Activated CD4-positive, alpha-beta memory T cell treated with anti-CD3 and anti-CD28 coated beads, Interleukin-2, amount 10 ng/mL, durations not matched to agents 7 days and 5 days (primary cell): ENCODE measurements at regions not wholly inside any gene's neighbourhood (a gene's known extent, or its start where the extent isn't known, plus 50 kb on each side); places are given as distances from the start of the nearest gene placed in this dataset.
"Not testable (repeated sequence)": the region's sequence is repeated elsewhere in the genome, so short reads cannot be mapped to it uniquely, and the experiment has no call there.

Experiments used
- CTCF ChIA-PET: fragments of 350-600 bp; sonication (Branson Sonifier 250); formaldehyde crosslinking; loops from one replicate; lab custom pipeline; 2021; ENCODE audit warnings: antibody characterized with exemption, inconsistent platforms; lab: Charles Lee
- POLR2A ChIA-PET: fragments of 350-600 bp; sonication (Branson Sonifier 250); formaldehyde crosslinking; loops from one replicate; lab custom pipeline; 2021; ENCODE audit warnings: antibody characterized with exemption; lab: Charles Lee
- DNase-seq: peaks from one replicate; pipeline ENCODE4 v3.0.0-alpha.2; 2020
- H3K27ac Mint-ChIP-seq: one replicate; pipeline ENCODE4 v1.8.0; 2021; ENCODE audit warnings: mild to moderate bottlenecking, mixed read lengths
- H3K27me3 Mint-ChIP-seq: one replicate; pipeline ENCODE4 v1.8.0; 2021; ENCODE audit warnings: mixed read lengths
- H3K36me3 Mint-ChIP-seq: one replicate; pipeline ENCODE4 v1.8.0; 2021; ENCODE audit warnings: low read depth, mixed read lengths
- H3K4me1 Mint-ChIP-seq: one replicate; pipeline ENCODE4 v1.8.0; 2021; ENCODE audit warnings: mixed read lengths
- H3K4me3 Mint-ChIP-seq: one replicate; pipeline ENCODE4 v1.8.0; 2021; ENCODE audit warnings: mild to moderate bottlenecking, mixed read lengths
- H3K9me3 Mint-ChIP-seq: one replicate; pipeline ENCODE4 v1.8.0; 2021; ENCODE audit warnings: mixed read lengths

DNA sequence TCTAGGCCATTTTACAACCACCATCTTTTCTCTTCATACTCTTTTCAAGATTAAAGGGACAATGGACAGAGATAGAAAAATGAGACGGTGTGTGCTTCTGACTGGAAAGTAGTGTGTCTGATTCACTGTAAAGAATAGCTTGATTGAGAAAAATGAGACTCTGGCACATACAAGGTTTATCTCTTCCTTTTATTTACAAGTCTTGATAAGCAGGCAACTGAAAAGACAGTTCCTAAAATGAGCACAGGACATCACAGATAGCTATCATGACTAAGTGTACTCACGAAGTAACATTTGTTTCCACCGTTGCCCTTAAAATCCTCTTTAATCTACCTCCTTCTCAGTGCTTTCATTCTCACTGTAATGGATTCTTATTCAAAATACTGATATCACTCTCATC lies 383.0 kb downstream of the TBC1D32 start:
- no peaks in the 10 kb centered on the region for H3K36me3 Mint-ChIP-seq
- no peak overlapping the region for H3K27ac Mint-ChIP-seq
- H3K9me3 Mint-ChIP-seq: no peaks in the 10 kb centered on the region
- H3K27me3 Mint-ChIP-seq: no peaks in the 10 kb centered on the region
- POLR2A ChIA-PET: no interaction called here
- H3K4me3 Mint-ChIP-seq: no peak overlapping the region
- no peak for DNase-seq
- H3K4me1 Mint-ChIP-seq: no peaks in the 10 kb centered on the region
- CTCF ChIA-PET: no interaction called here

DNA sequence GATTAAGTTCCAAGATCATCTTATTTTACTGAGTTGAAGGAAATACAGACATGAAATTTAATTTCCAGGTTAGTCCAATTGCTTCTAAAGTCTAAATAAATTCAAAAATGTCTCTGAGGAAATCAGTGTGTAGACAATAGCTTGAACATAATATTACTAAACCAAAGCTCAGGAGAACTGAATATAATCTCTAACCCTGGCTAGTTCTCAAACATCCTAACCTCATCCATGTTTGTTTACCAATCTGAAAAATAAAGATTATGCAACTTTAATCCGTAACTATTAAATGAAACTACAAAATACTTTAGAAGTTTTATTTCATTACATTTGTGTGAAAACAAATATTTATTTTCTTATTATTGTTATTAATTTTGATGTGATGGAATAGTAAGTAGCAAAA lies 387.2 kb downstream of the TBC1D32 start:
- CTCF ChIA-PET: no interaction called here
- no peaks in the 10 kb centered on the region for H3K27me3 Mint-ChIP-seq
- DNase-seq: no peak
- no peaks in the 10 kb centered on the region for H3K4me1 Mint-ChIP-seq
- H3K27ac Mint-ChIP-seq: no peak overlapping the region
- H3K9me3 Mint-ChIP-seq: no peaks in the 10 kb centered on the region
- no peak overlapping the region for H3K4me3 Mint-ChIP-seq
- H3K36me3 Mint-ChIP-seq: no peaks in the 10 kb centered on the region
- POLR2A ChIA-PET: no interaction called here

GRCh38 chr6:120945905-120946594 lies 388.2 kb downstream of the TBC1D32 start:
- Mint-ChIP-seq H3K9me3 (no peaks in the 10 kb centered on the region), H3K27me3 (no peaks in the 10 kb centered on the region), H3K36me3 (no peaks in the 10 kb centered on the region), H3K27ac (no peak overlapping the region), H3K4me3 (no peak overlapping the region), H3K4me1 (no peaks in the 10 kb centered on the region)
- DNase-seq: no peak
- CTCF ChIA-PET: no interaction called here
- POLR2A ChIA-PET: no interaction called here

- DNase-seq: no peak
- Mint-ChIP-seq H3K9me3 (no peaks in the 10 kb centered on the region), H3K27me3 (no peaks in the 10 kb centered on the region), H3K27ac (no peak overlapping the region), H3K36me3 (no peaks in the 10 kb centered on the region), H3K4me3 (no peak overlapping the region), H3K4me1 (no peaks in the 10 kb centered on the region)
- POLR2A ChIA-PET: no interaction called here
- CTCF ChIA-PET: no interaction called here
Measured at GRCh38 chr6:120938876-120939472, 395.3 kb downstream of the TBC1D32 start.

GRCh38 chr6:120938164-120938875 lies 396.0 kb downstream of the TBC1D32 start:
- DNase-seq: no peak
- Mint-ChIP-seq H3K27ac (no peak overlapping the region), H3K4me1 (no peaks in the 10 kb centered on the region), H3K27me3 (no peaks in the 10 kb centered on the region), H3K4me3 (no peak overlapping the region), H3K9me3 (no peaks in the 10 kb centered on the region), H3K36me3 (no peaks in the 10 kb centered on the region)
- CTCF ChIA-PET: no interaction called here
- POLR2A ChIA-PET: no interaction called here

DNA sequence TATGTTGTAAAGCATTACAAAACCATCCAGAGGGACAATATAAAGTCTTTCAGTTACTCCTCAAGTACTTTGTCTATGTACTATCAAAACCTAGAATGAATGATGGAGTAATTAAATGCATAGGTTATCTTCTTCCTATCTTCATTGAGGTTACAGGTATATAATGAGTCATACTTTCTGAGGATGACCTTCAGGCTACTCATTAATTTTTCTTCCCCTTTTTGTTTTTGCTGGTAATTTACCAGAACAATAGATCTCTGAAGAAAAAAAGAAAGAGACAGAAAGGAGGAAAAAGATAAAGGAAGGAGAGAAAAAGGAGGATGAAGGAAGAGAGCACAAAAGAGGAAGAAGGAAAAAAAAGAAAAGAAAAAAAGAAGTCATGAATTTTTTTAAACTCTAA lies 398.4 kb downstream of the TBC1D32 start:
- Mint-ChIP-seq H3K27ac (no peak overlapping the region), H3K9me3 (no peaks in the 10 kb centered on the region), H3K27me3 (no peaks in the 10 kb centered on the region), H3K4me1 (no peaks in the 10 kb centered on the region), H3K4me3 (no peak overlapping the region), H3K36me3 (no peaks in the 10 kb centered on the region)
- DNase-seq: no peak
- ChIA-PET POLR2A (no interaction called here), CTCF (no interaction called here)

DNA sequence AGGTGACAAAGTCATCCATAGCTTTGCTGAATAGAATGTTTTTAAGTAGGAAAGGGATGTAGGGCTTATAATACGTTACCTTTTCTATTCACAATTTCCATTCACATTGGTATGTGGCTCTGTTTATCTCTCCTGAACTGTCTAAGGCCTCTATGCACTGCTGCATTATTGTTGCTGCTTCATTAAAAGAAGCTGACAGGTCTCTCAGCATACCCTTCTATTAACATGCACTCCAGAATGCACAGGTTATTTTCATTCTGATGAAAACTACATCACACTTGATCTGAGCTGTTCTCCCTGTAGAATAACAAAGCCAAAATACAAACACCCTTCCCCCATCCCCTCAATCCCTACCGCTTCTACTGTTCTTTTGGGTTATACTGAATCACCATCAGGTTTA lies 399.3 kb downstream of the TBC1D32 start:
- no peak for DNase-seq
- Mint-ChIP-seq H3K36me3 (no peaks in the 10 kb centered on the region), H3K9me3 (no peaks in the 10 kb centered on the region), H3K27ac (no peak overlapping the region), H3K4me3 (no peak overlapping the region), H3K27me3 (no peaks in the 10 kb centered on the region), H3K4me1 (no peaks in the 10 kb centered on the region)
- ChIA-PET POLR2A (no interaction called here), CTCF (no interaction called here)

DNA sequence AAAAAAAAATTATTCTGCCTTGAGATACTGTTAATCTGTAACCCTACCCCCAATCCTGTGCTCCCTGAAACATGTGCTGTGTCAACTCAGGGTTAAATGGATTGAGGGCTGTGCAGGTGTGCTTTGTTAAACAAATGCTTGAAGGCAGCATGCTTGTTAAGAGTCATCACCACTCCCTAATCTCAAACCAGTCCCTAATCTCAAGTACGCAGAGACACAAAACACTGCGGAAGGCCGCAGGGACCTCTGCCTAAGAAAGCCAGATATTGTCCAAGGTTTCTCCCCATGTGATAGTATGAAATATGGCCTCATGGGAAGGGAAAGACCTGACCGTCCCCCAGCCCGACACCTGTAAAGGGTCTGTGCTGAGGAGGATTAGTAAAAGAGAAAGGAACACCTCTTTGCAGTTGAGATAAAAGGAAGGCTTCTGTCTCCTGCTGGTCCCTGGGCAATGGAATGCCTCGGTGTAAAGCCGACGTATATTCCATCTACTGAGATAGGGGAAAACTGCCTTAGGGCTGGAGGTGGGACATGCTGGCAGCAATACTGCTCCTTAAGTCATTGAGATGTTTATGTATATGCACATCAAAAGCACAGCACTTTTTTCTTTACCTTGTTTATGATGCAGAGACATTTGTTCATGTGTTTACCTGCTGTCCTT lies 402.6 kb downstream of the TBC1D32 start:
- DNase-seq, H3K4me1 Mint-ChIP-seq, H3K27me3 Mint-ChIP-seq, H3K9me3 Mint-ChIP-seq, POLR2A ChIA-PET, CTCF ChIA-PET, H3K36me3 Mint-ChIP-seq, H3K4me3 Mint-ChIP-seq, H3K27ac Mint-ChIP-seq: not testable (repeated sequence)

- DNase-seq, H3K4me1 Mint-ChIP-seq, CTCF ChIA-PET, POLR2A ChIA-PET, H3K36me3 Mint-ChIP-seq, H3K9me3 Mint-ChIP-seq, H3K27me3 Mint-ChIP-seq, H3K4me3 Mint-ChIP-seq, H3K27ac Mint-ChIP-seq: not testable (repeated sequence)
Measured at GRCh38 chr6:120930500-120930899, 403.8 kb downstream of the TBC1D32 start.

GRCh38 chr6:120924214-120924613 lies 410.1 kb downstream of the TBC1D32 start:
- no peak overlapping the region for H3K27ac Mint-ChIP-seq
- H3K4me1 Mint-ChIP-seq: no peaks in the 10 kb centered on the region
- ChIA-PET POLR2A (no interaction called here), CTCF (no interaction called here)
- no peak overlapping the region for H3K4me3 Mint-ChIP-seq
- DNase-seq: no peak
- H3K36me3 Mint-ChIP-seq: no peaks in the 10 kb centered on the region
- no peaks in the 10 kb centered on the region for H3K27me3 Mint-ChIP-seq
- H3K9me3 Mint-ChIP-seq: peaks cover 8% of the 10 kb centered on the region

- ChIA-PET CTCF (no interaction called here), POLR2A (no interaction called here)
- Mint-ChIP-seq H3K36me3 (no peaks in the 10 kb centered on the region), H3K9me3 (no peaks in the 10 kb centered on the region), H3K27ac (no peak overlapping the region), H3K4me1 (peaks cover 2% of the 10 kb centered on the region), H3K4me3 (no peak overlapping the region), H3K27me3 (no peaks in the 10 kb centered on the region)
- DNase-seq: no peak
Measured at GRCh38 chr6:120918137-120918536, 416.1 kb downstream of the TBC1D32 start.

DNA sequence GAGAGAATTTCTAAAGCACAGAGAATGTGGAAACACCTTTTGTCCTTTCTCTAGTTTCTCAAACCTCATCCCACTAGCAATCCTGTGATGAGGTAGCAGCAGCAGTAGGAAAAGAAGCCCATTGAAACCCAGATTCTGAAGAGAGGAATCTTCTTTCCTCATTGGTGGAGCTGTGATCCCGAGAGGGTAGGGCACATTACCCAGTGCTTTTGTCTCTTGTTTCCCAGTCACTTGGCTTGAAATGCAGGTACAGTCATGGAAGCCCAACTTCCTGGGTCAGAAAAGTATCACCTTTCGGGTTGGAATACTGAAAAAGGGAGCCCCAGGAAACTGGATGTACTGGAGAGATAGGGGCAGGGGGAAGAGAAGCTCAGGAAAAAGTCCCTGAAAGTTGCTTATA lies 417.4 kb downstream of the TBC1D32 start:
- no peak overlapping the region for H3K4me3 Mint-ChIP-seq

DNA sequence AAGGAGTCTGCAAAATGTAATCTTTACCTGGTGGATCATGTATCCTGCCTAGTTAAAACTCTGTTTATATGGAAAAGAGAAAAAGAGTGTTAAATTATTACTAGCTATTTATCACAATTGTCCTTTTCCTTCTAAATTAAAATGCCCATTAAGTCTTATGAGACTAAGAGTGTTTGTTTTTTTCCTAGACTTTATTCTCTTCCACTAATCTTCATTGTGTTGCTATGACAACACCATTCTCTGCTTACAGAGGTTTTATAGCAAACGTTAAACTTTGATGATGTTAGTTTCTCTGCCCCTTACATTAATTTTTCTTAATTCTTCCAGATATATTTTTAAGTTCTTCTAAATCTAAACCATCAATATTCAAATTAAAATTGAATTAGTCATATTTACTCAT lies 420.8 kb downstream of the TBC1D32 start:
- no peaks in the 10 kb centered on the region for H3K36me3 Mint-ChIP-seq
- POLR2A ChIA-PET: no interaction called here
- H3K27me3 Mint-ChIP-seq: no peaks in the 10 kb centered on the region
- no peak for DNase-seq
- peaks cover 2% of the 10 kb centered on the region for H3K4me1 Mint-ChIP-seq
- no peak overlapping the region for H3K27ac Mint-ChIP-seq
- H3K9me3 Mint-ChIP-seq: no peaks in the 10 kb centered on the region
- CTCF ChIA-PET: no interaction called here
- H3K4me3 Mint-ChIP-seq: no peak overlapping the region

More for the DNA sequence above, 417.4 kb downstream of the TBC1D32 start:
- Mint-ChIP-seq H3K4me1 (peaks cover 2% of the 10 kb centered on the region), H3K36me3 (no peaks in the 10 kb centered on the region), H3K27ac (no peak overlapping the region), H3K27me3 (no peaks in the 10 kb centered on the region), H3K9me3 (no peaks in the 10 kb centered on the region)
- CTCF ChIA-PET: no interaction called here
- POLR2A ChIA-PET: no interaction called here
- no peak for DNase-seq
